SK-N-SH (cell line): ENCODE measurements at regions not wholly inside any gene's neighbourhood (a gene's known extent, or its start where the extent isn't known, plus 50 kb on each side); places are given as distances from the start of the nearest gene placed in this dataset.
"Not testable (repeated sequence)": the region's sequence is repeated elsewhere in the genome, so short reads cannot be mapped to it uniquely, and the experiment has no call there.

Source experiments
- CTCF ChIA-PET: fragments of 300-600, 350-600 bp; formaldehyde crosslinking; extraction: SDS; loops from one replicate; lab custom pipeline; 2021; lab: Yijun Ruan, JAX
- POLR2A ChIA-PET: fragments of 350-600 bp; sonication (Branson Sonifier 250); formaldehyde crosslinking; extraction: SDS; loops from one replicate; lab custom pipeline; 2020; ENCODE audit warnings: antibody characterized with exemption, inconsistent platforms; lab: Yijun Ruan, JAX
- DNase-seq: peaks from one replicate; pipeline ENCODE4 v3.0.0; 2012
- H2AFZ ChIP-seq: fragments of 200-600 bp; sonication (generic); 2 replicates; pipeline ENCODE4 v1.8.1; 2016; ENCODE audit warnings: antibody characterized with exemption, mild to moderate bottlenecking, low read depth
- H3F3A ChIP-seq: fragments of 200-600 bp; sonication (generic); replicated peaks from 2 replicates; pipeline ENCODE3; 2016; ENCODE audit warnings: antibody characterized with exemption, mild to moderate bottlenecking; ENCODE audit not compliant: insufficient read depth
- H3K27ac ChIP-seq, 2 experiments: fragments of 200-500 bp in 1 of 2; fragments of 200-600 bp in 1 of 2; sonication (Bioruptor generic) in 1 of 2; sonication (generic), shearing (Covaris generic) in 1 of 2; 2 replicates each; pipeline versions ENCODE4 v1.5.1 to v1.6.1; 2014 to 2016; ENCODE audit warnings: low read depth in 2 of 2, inconsistent platforms in 1 of 2, low read length in 1 of 2, mild to moderate bottlenecking in 1 of 2, mixed read lengths in 1 of 2
- H3K27me3 ChIP-seq: fragments of 200-600 bp; sonication (generic), shearing (Covaris generic); 2 replicates; pipeline ENCODE4 v1.6.1; 2016; ENCODE audit warnings: mixed run types; ENCODE audit not compliant: insufficient read depth
- H3K36me3 ChIP-seq, 2 experiments: fragments of 200-500 bp in 1 of 2; fragments of 200-600 bp in 1 of 2; sonication (Bioruptor generic) in 1 of 2; sonication (generic) in 1 of 2; replicated peaks in 1 of 2; 2 replicates each; pipeline versions ENCODE3 to v1.5.1; 2014 to 2016; ENCODE audit warnings: low read length in 1 of 2, mild to moderate bottlenecking in 1 of 2; ENCODE audit not compliant: insufficient read depth in 2 of 2, control insufficient read depth in 1 of 2
- H3K4me1 ChIP-seq, 2 experiments: fragments of 200-500 bp in 1 of 2; fragments of 200-600 bp in 1 of 2; sonication (Bioruptor generic) in 1 of 2; sonication (generic), shearing (Covaris generic) in 1 of 2; 2 replicates each; pipeline versions ENCODE4 v1.5.1 to v1.6.1; 2014 to 2016; ENCODE audit warnings: low read depth in 1 of 2, low read length in 1 of 2, mixed run types in 1 of 2; ENCODE audit not compliant: insufficient read depth in 2 of 2, control insufficient read depth in 1 of 2
- H3K4me2 ChIP-seq: fragments of 200-600 bp; sonication (generic), shearing (Covaris generic); 2 replicates; pipeline ENCODE4 v1.6.1; 2017; ENCODE audit warnings: mixed run types
- H3K4me3 ChIP-seq, 2 experiments: fragments of 200-500 bp in 1 of 2; fragments of 200-600 bp in 1 of 2; sonication (Bioruptor generic) in 1 of 2; sonication (generic), shearing (Covaris generic) in 1 of 2; 2 replicates each; pipeline versions ENCODE4 v1.5.1 to v1.8.1; 2014 to 2016; ENCODE audit warnings: low read depth in 2 of 2, inconsistent platforms in 1 of 2, low read length in 1 of 2, mild to moderate bottlenecking in 1 of 2, mixed read lengths in 1 of 2, moderate library complexity in 1 of 2
- H3K79me2 ChIP-seq: fragments of 200-600 bp; sonication (generic); 2 replicates; pipeline ENCODE4 v1.8.1; 2017; ENCODE audit warnings: mild to moderate bottlenecking; ENCODE audit not compliant: insufficient read depth
- H3K9ac ChIP-seq: fragments of 200-600 bp; sonication (generic); 2 replicates; pipeline ENCODE4 v1.6.1; 2017; ENCODE audit warnings: mixed run types
- H3K9me2 ChIP-seq: fragments of 200-600 bp; sonication (generic); 2 replicates; pipeline ENCODE4 v1.6.1; 2017; ENCODE audit warnings: mixed run types
- H3K9me3 ChIP-seq: fragments of 200-600 bp; sonication (generic); 2 replicates; pipeline ENCODE4 v1.6.1; 2017; ENCODE audit warnings: mixed run types, mild to moderate bottlenecking, moderate library complexity
- H4K20me1 ChIP-seq: fragments of 200-600 bp; sonication (generic); 2 replicates; pipeline ENCODE4 v1.6.1; 2017; ENCODE audit warnings: mild to moderate bottlenecking, mixed run types; ENCODE audit not compliant: insufficient read depth
- CHD2 ChIP-seq: fragments of 150-350 bp; IDR thresholded peaks from 2 replicates; pipeline ENCODE4 v1.6.1; 2018; ENCODE audit warnings: low read length; ENCODE audit not compliant: partially characterized antibody
- CTCF ChIP-seq: fragments of 200-600 bp; sonication (generic); IDR thresholded peaks from 2 replicates; pipeline ENCODE4 v1.6.1; 2017; ENCODE audit warnings: antibody characterized with exemption, mild to moderate bottlenecking, moderate library complexity
- ELF1 ChIP-seq: IDR thresholded peaks from 2 replicates; pipeline ENCODE4 v1.4.0; 2012
- EP300 ChIP-seq, 2 experiments: IDR thresholded peaks; 2 replicates each; pipeline versions ENCODE4 v1.4.0 to v1.6.1; 2012; ENCODE audit warnings: borderline replicate concordance in 1 of 2, low read depth in 1 of 2, low read length in 1 of 2
- EZH2phosphoT487 ChIP-seq: fragments of 200-600 bp; sonication (generic); IDR thresholded peaks from 2 replicates; pipeline ENCODE4 v1.6.1; 2017; ENCODE audit warnings: low read depth, mixed run types, mild to moderate bottlenecking, antibody characterized with exemption, moderate library complexity, borderline replicate concordance
- GABPA ChIP-seq: IDR thresholded peaks from 2 replicates; pipeline ENCODE4 v1.4.0; 2012; ENCODE audit warnings: low read depth, mild to moderate bottlenecking
- IRF3 ChIP-seq: fragments of 150-350 bp; IDR thresholded peaks from 2 replicates; pipeline ENCODE4 v1.6.1; 2016; ENCODE audit warnings: mild to moderate bottlenecking, low read depth, low read length
- JUND ChIP-seq: IDR thresholded peaks from 2 replicates; pipeline ENCODE4 v1.4.0; 2012
- POLR2AphosphoS5 ChIP-seq: IDR thresholded peaks from 2 replicates; pipeline ENCODE4 v1.6.1; 2012; ENCODE audit warnings: low read depth, low read length
- RCOR1 ChIP-seq: fragments of 150-350 bp; IDR thresholded peaks from 2 replicates; pipeline ENCODE4 v1.6.1; 2017; ENCODE audit warnings: antibody characterized with exemption, low read length
- SIN3A ChIP-seq: IDR thresholded peaks from 2 replicates; pipeline ENCODE4 v1.6.1; 2012; ENCODE audit warnings: low read depth, mild to moderate bottlenecking, low read length, moderate library complexity, borderline replicate concordance
- USF1 ChIP-seq: IDR thresholded peaks from 2 replicates; pipeline ENCODE4 v1.4.0; 2012; ENCODE audit warnings: low read depth, borderline replicate concordance
- ZBTB33 ChIP-seq: IDR thresholded peaks from 2 replicates; pipeline ENCODE4 v1.4.0; 2012; ENCODE audit warnings: low read depth, borderline replicate concordance
- WGBS: methylation state at CpG from one replicate; pipeline ENCODE4 v1.1.6; 2017; ENCODE audit warnings: low lambda C conversion rate; 5-methylcytosine and 5-hydroxymethylcytosine counted together

- WGBS = 27% methylated on average over 1 of the region's 1 CpG
- no peaks in the 10 kb centered on the region for H4K20me1 ChIP-seq
- peaks cover 4% of the 10 kb centered on the region for H3F3A ChIP-seq
- H3K4me3 ChIP-seq = no peak overlapping the region
- no peaks in the 10 kb centered on the region for H3K27me3 ChIP-seq
- ChIA-PET CTCF (no interaction called here), POLR2A (no interaction called here)
- H3K79me2 ChIP-seq = no peaks in the 10 kb centered on the region
- TF ChIP-seq ZBTB33 = no peak
- TF ChIP-seq JUND = no peak
- no peak for TF ChIP-seq ELF1
- TF ChIP-seq RCOR1 = no peak
- TF ChIP-seq USF1 = no peak
- TF ChIP-seq EP300 (IDR thresholded peaks at IDR 0.05; ENCODE audit: borderline replicate concordance in 1 of 2, low read depth in 1 of 2, low read length in 1 of 2) = no peak
- TF ChIP-seq POLR2AphosphoS5 = no peak
- TF ChIP-seq EZH2phosphoT487 = no peak
- no peak for TF ChIP-seq CHD2
- TF ChIP-seq SIN3A = no peak
- TF ChIP-seq IRF3 = no peak
- TF ChIP-seq CTCF = no peak
- TF ChIP-seq GABPA = no peak
- no peaks in the 10 kb centered on the region for H3K9me2 ChIP-seq
- no peak overlapping the region for H3K9ac ChIP-seq
- H2AFZ ChIP-seq = no peak overlapping the region
- H3K36me3 ChIP-seq = no peaks in the 10 kb centered on the region
- H3K4me2 ChIP-seq = no peak overlapping the region
- no peaks in the 10 kb centered on the region; a peak in 1 of 4 replicates for H3K4me1 ChIP-seq
- H3K27ac ChIP-seq = no peak overlapping the region
- DNase-seq = no peak
- no peaks in the 10 kb centered on the region for H3K9me3 ChIP-seq
These were observed 117.8 kb upstream of the ENPP6 start for GRCh38 chr4:184335520-184335919.

GRCh38 chr4:184333446-184333845, 115.8 kb upstream of the ENPP6 start:
- POLR2A ChIA-PET, H2AFZ ChIP-seq: not testable (repeated sequence)
- WGBS = 88% methylated on average over 13 of the region's 14 CpGs

More at GRCh38 chr4:184333446-184333845, 115.8 kb upstream of the ENPP6 start:
- not testable (repeated sequence) for H4K20me1 ChIP-seq, H3K9me2 ChIP-seq, H3K4me2 ChIP-seq, H3K27ac ChIP-seq, H3K9ac ChIP-seq, H3K36me3 ChIP-seq, H3K79me2 ChIP-seq, H3K9me3 ChIP-seq, H3K4me3 ChIP-seq, H3F3A ChIP-seq, H3K27me3 ChIP-seq, DNase-seq, H3K4me1 ChIP-seq
- CTCF ChIA-PET = interaction anchor here (1.3 kb wide), 1 partner anchor 8 kb away, joined by 3 read pairs; no protein-coding TSS in a partner anchor
